ENCODE measurements at regions not wholly inside any gene's neighbourhood (a gene's known extent, or its start where the extent isn't known, plus 50 kb on each side); places are given as distances from the start of the nearest gene placed in this dataset.

- no peak for TF ChIP-seq CTCF (IDR thresholded peaks at IDR 0.05; ENCODE audit: low read depth, low read length)
- no peak for DNase-seq (ENCODE audit: low read depth in 2 of 2)
Observed at GRCh38 chr6:109918227-109918626, 59.9 kb upstream of the GPR6 start.

GRCh38 chr6:109920911-109921310 lies 57.2 kb upstream of the GPR6 start:
- DNase-seq (ENCODE audit: low read depth in 2 of 2): no peak
- no peak overlapping the region for H3K4me3 ChIP-seq (replicated peaks in 1 of 2; ENCODE audit: low read depth in 2 of 2, low read length in 2 of 2)
- TF ChIP-seq CTCF (IDR thresholded peaks at IDR 0.05; ENCODE audit: low read depth, low read length): no peak

More at GRCh38 chr6:109918227-109918626, 59.9 kb upstream of the GPR6 start:
- H3K4me3 ChIP-seq (replicated peaks in 1 of 2; ENCODE audit: low read depth in 2 of 2, low read length in 2 of 2): no peak overlapping the region

- H3K4me3 ChIP-seq (replicated peaks in 1 of 2; ENCODE audit: low read depth in 2 of 2, low read length in 2 of 2): no peak overlapping the region
- no peak for TF ChIP-seq CTCF (IDR thresholded peaks at IDR 0.05; ENCODE audit: low read depth, low read length)
- no peak for DNase-seq (ENCODE audit: low read depth in 2 of 2)
Observed at GRCh38 chr6:109922851-109923250, 55.3 kb upstream of the GPR6 start.

- peak in 1 of 2 donors; percentile 3 for DNase-seq (ENCODE audit: low read depth in 2 of 2)
- no peak for TF ChIP-seq CTCF (IDR thresholded peaks at IDR 0.05; ENCODE audit: low read depth, low read length)
- no peak overlapping the region for H3K4me3 ChIP-seq (replicated peaks in 1 of 2; ENCODE audit: low read depth in 2 of 2, low read length in 2 of 2)
Observed at GRCh38 chr6:109925075-109925474, 53.0 kb upstream of the GPR6 start.

GRCh38 chr6:109927052-109927451 lies 51.1 kb upstream of the GPR6 start:
- H3K4me3 ChIP-seq (replicated peaks in 1 of 2; ENCODE audit: low read depth in 2 of 2, low read length in 2 of 2): no peak overlapping the region
- DNase-seq (ENCODE audit: low read depth in 2 of 2): peak in 1 of 2 donors; percentile 3
- TF ChIP-seq CTCF (IDR thresholded peaks at IDR 0.05; ENCODE audit: low read depth, low read length): no peak
